Glutamatergic neuron (in vitro differentiated cells): ENCODE measurements at regions not wholly inside any gene's neighbourhood (a gene's known extent, or its start where the extent isn't known, plus 50 kb on each side); places are given as distances from the start of the nearest gene placed in this dataset.

Experiments
- DNase-seq: peaks from one replicate; pipeline ENCODE4 v3.0.0; 2022
- H3K27ac Mint-ChIP-seq: one replicate; pipeline ENCODE4 v1.8.0; 2020; ENCODE audit warnings: mild to moderate bottlenecking, mixed read lengths, inconsistent platforms; ENCODE audit not compliant: unreplicated experiment
- H3K27me3 Mint-ChIP-seq: one replicate; pipeline ENCODE4 v1.8.0; 2020; ENCODE audit warnings: mild to moderate bottlenecking, moderate library complexity, mixed read lengths, inconsistent platforms; ENCODE audit not compliant: unreplicated experiment
- H3K36me3 Mint-ChIP-seq: one replicate; pipeline ENCODE4 v1.8.0; 2020; ENCODE audit warnings: mild to moderate bottlenecking, mixed read lengths, inconsistent platforms; ENCODE audit not compliant: unreplicated experiment
- H3K4me1 Mint-ChIP-seq: one replicate; pipeline ENCODE4 v1.8.0; 2020; ENCODE audit warnings: mild to moderate bottlenecking, low read depth, mixed read lengths, inconsistent platforms; ENCODE audit not compliant: unreplicated experiment
- H3K4me3 Mint-ChIP-seq: one replicate; pipeline ENCODE4 v1.8.0; 2020; ENCODE audit warnings: mild to moderate bottlenecking, mixed read lengths, inconsistent platforms; ENCODE audit not compliant: unreplicated experiment
- H3K9me3 Mint-ChIP-seq: one replicate; pipeline ENCODE4 v1.8.0; 2020; ENCODE audit warnings: mild to moderate bottlenecking, moderate library complexity, mixed read lengths, inconsistent platforms; ENCODE audit not compliant: unreplicated experiment
- CTCF ChIP-seq: fragments of 200-600 bp; sonication (generic); IDR thresholded peaks from one replicate; pipeline ENCODE4 v1.5.0; 2021; ENCODE audit not compliant: partially characterized antibody, unreplicated experiment

GRCh38 chr21:31397939-31398338, 53.9 kb upstream of the TIAM1 start:
- no peak overlapping the region for H3K27ac Mint-ChIP-seq
- TF ChIP-seq CTCF = no peak
- H3K9me3 Mint-ChIP-seq = peaks cover 5% of the 10 kb centered on the region
- no peak overlapping the region for H3K4me3 Mint-ChIP-seq
- no peaks in the 10 kb centered on the region for H3K36me3 Mint-ChIP-seq
- peaks cover 4% of the 10 kb centered on the region for H3K27me3 Mint-ChIP-seq
- peaks cover 12% of the 10 kb centered on the region for H3K4me1 Mint-ChIP-seq
- no peak for DNase-seq

- Mint-ChIP-seq H3K9me3 (peaks cover 5% of the 10 kb centered on the region), H3K4me1 (peaks cover 12% of the 10 kb centered on the region), H3K4me3 (no peak overlapping the region), H3K27ac (no peak overlapping the region), H3K36me3 (no peaks in the 10 kb centered on the region), H3K27me3 (peaks cover 4% of the 10 kb centered on the region)
- TF ChIP-seq CTCF = no peak
- no peak for DNase-seq
Observed at GRCh38 chr21:31397515-31397926, 53.5 kb upstream of the TIAM1 start.

- Mint-ChIP-seq H3K27ac (no peak overlapping the region), H3K9me3 (peaks cover 4% of the 10 kb centered on the region), H3K27me3 (peaks cover 4% of the 10 kb centered on the region), H3K36me3 (no peaks in the 10 kb centered on the region), H3K4me1 (peaks cover 12% of the 10 kb centered on the region), H3K4me3 (no peak overlapping the region)
- no peak for DNase-seq
- TF ChIP-seq CTCF = no peak
Observed at GRCh38 chr21:31397030-31397429, 53.0 kb upstream of the TIAM1 start.

- Mint-ChIP-seq H3K4me3 (peak overlapping the region; percentile 53), H3K4me1 (peaks cover 12% of the 10 kb centered on the region), H3K27ac (peak overlapping the region; percentile 72), H3K27me3 (peaks cover 4% of the 10 kb centered on the region), H3K9me3 (peaks cover 3% of the 10 kb centered on the region), H3K36me3 (no peaks in the 10 kb centered on the region)
- no peak for TF ChIP-seq CTCF
- no peak for DNase-seq
Observed at GRCh38 chr21:31396399-31396798, 52.3 kb upstream of the TIAM1 start.

- TF ChIP-seq CTCF = no peak
- DNase-seq = no peak
- H3K27ac Mint-ChIP-seq = peak overlapping the region; percentile 95
- peak overlapping the region; percentile 77 for H3K4me3 Mint-ChIP-seq
- peaks cover 6% of the 10 kb centered on the region for H3K9me3 Mint-ChIP-seq
- H3K27me3 Mint-ChIP-seq = peaks cover 4% of the 10 kb centered on the region
- H3K36me3 Mint-ChIP-seq = no peaks in the 10 kb centered on the region
- peaks cover 12% of the 10 kb centered on the region for H3K4me1 Mint-ChIP-seq
Observed at GRCh38 chr21:31395791-31396190, 51.7 kb upstream of the TIAM1 start.
